ENCODE measurements at regions not wholly inside any gene's neighbourhood (a gene's known extent, or its start where the extent isn't known, plus 50 kb on each side); places are given as distances from the start of the nearest gene placed in this dataset.

DNA sequence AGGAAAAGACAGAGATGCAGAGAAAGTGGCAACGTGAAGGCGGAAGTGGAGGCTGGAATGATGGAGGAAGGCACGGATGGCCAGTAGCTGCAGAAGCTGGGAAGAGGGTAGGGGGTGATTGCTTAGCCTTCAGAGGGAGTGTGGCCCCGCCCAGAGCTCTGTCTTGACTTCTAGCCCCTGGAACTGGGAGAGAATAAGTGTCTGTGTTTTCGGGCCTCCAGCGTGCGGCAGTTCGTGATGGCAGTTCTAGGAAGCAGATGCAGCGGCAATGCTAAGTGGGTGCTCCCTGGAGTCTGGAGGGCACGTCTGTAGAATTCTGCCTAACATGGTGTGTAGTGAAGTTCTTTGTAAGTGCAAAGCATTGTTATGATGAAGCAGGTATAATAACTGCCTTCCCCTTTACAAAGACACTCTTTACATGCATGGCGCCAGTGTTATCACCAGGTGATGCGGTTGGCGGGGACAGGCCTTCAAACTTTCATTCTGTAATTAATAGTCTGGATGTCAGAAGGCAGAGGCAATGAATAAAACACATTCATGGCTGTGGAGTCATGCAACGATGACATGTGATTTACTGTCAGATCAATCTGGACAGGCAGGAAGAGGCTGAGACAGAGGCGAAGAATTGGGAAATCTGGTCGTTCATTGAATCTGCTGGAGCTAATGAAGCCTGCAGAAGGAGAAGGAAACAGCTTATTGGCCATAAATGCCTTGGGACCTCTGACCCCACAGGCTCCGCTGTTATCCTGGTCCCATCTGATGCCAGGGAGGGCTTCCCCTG lies 228.6 kb downstream of the GLRX3 start:
- no peaks in the 10 kb centered on the region for H3K9me3 ChIP-seq (ENCODE audit: control insufficient read depth, low read length)
- H3K4me1 ChIP-seq (ENCODE audit: control insufficient read depth, insufficient read depth, low read length, poor library complexity, severe bottlenecking), result no peaks in the 10 kb centered on the region
- H3K4me3 ChIP-seq (ENCODE audit: insufficient read depth, low read depth, low read length, poor library complexity, severe bottlenecking), result no peak overlapping the region
- H3K27ac ChIP-seq (ENCODE audit: insufficient read depth, low read length, poor library complexity, severe bottlenecking), result no peak overlapping the region
- DNase-seq, result no peak
- H3K36me3 ChIP-seq (ENCODE audit: control insufficient read depth, insufficient read depth, low read length), result no peaks in the 10 kb centered on the region
- H3K27me3 ChIP-seq (replicated peaks; ENCODE audit: control insufficient read depth, insufficient read depth, low read length, poor library complexity, severe bottlenecking), result no peaks in the 10 kb centered on the region

DNA sequence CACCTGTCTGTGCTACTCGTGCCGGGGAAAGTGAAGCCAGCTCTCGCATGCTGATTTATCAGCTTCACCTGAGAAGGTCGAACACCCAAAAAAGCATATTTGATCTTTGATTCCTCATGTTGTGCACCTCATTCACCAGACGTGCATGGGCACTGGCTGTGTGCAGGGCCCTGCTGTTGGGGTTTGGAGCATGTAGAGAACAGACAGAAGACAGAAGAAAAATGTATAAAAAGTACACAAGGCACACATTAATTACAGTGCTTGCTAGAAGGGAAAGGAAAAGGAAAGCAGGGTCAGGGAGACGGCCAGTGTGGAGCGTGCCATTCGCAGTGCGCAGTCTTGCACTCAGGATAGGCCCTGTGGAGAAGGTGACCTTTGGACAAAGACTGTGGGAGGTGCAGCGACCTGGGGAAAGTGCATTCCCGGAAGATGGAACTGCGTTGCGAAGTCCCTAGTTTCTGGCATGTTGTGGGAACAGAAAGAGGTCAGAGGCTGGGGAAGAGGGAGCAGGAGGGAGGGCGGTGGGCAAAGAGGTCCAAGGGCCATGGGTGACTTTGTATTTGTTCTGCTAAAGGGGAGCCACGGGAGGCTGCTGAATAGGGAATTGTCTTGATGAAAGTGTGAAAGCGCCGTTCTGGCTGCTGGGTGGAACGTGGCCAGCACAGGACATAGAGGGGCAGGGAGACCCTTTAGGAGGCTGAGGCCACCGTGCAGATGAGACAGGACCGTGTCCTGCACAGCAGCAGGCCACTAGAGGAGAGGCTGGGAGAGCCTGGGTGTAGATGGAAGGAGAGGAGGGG lies 232.8 kb downstream of the GLRX3 start:
- Histone ChIP-seq H3K4me1 (ENCODE audit: control insufficient read depth, insufficient read depth, low read length, poor library complexity, severe bottlenecking) (no peaks in the 10 kb centered on the region), H3K4me3 (ENCODE audit: insufficient read depth, low read depth, low read length, poor library complexity, severe bottlenecking) (no peak overlapping the region), H3K27me3 (replicated peaks; ENCODE audit: control insufficient read depth, insufficient read depth, low read length, poor library complexity, severe bottlenecking) (no peaks in the 10 kb centered on the region), H3K27ac (ENCODE audit: insufficient read depth, low read length, poor library complexity, severe bottlenecking) (no peak overlapping the region), H3K9me3 (ENCODE audit: control insufficient read depth, low read length) (no peaks in the 10 kb centered on the region), H3K36me3 (ENCODE audit: control insufficient read depth, insufficient read depth, low read length) (no peaks in the 10 kb centered on the region)
- DNase-seq, result no peak

DNA sequence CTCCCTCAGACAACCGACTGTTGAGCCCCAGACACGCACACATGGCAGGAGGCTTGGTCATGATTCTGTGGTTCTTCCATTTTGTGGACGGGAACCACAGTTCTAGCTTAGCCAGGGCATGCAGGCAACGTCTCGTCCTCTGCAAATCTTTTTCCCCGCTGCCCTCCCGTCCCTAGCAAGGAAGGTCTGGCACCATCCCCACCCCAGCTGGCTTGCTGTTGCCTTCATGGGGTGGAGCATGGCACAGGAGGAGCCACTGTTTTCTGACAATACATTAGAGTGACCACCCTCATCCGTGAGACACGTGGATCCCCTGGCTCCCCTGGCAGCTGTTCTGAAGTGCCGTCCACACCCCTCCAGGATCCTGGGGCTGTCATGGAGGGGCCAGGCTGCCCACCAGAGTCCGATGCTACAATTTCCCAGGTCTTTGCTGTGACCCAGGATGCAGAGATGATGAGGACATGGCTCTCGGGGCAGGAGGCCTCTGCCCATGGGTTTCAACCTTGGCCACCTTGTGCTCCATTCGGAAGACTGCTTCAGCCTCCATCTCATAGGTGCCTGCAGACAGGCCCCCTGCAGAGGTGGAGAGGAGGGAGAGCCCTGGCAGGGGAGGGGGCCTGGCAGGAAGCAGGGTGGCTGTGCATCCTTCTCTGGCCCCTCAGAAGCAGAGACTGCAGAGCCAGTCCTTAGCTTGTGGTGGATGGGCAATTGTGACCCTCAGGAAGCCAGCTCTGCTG lies 233.6 kb downstream of the GLRX3 start:
- Histone ChIP-seq H3K4me3 (ENCODE audit: insufficient read depth, low read depth, low read length, poor library complexity, severe bottlenecking) (no peak overlapping the region), H3K36me3 (ENCODE audit: control insufficient read depth, insufficient read depth, low read length) (no peaks in the 10 kb centered on the region), H3K4me1 (ENCODE audit: control insufficient read depth, insufficient read depth, low read length, poor library complexity, severe bottlenecking) (no peaks in the 10 kb centered on the region), H3K27me3 (replicated peaks; ENCODE audit: control insufficient read depth, insufficient read depth, low read length, poor library complexity, severe bottlenecking) (no peaks in the 10 kb centered on the region), H3K9me3 (ENCODE audit: control insufficient read depth, low read length) (no peaks in the 10 kb centered on the region), H3K27ac (ENCODE audit: insufficient read depth, low read length, poor library complexity, severe bottlenecking) (no peak overlapping the region)
- DNase-seq, result no peak

DNA sequence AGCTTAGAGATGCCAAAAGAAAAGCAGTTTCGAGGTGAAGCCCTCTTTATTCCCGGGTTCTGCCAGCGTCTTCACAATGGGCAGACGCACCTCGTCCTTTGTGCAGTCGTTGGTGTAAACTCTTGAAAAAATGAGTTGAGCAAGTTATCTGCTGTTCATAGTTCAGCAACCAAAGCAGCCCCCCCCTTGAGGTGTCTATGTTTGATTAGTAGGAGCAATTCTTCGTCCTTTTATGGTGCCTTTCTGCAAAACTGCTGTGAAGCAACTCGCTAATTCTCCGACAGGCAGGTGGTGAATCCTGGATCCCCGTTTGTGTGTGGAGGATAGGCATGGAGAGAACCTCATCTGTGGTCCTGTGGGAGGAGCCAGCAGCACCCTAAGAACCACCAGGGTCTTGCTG lies 234.5 kb downstream of the GLRX3 start:
- no peaks in the 10 kb centered on the region for H3K27me3 ChIP-seq (replicated peaks; ENCODE audit: control insufficient read depth, insufficient read depth, low read length, poor library complexity, severe bottlenecking)
- no peak for DNase-seq
- H3K36me3 ChIP-seq (ENCODE audit: control insufficient read depth, insufficient read depth, low read length), result no peaks in the 10 kb centered on the region
- no peaks in the 10 kb centered on the region for H3K9me3 ChIP-seq (ENCODE audit: control insufficient read depth, low read length)
- H3K27ac ChIP-seq (ENCODE audit: insufficient read depth, low read length, poor library complexity, severe bottlenecking), result no peak overlapping the region
- H3K4me1 ChIP-seq (ENCODE audit: control insufficient read depth, insufficient read depth, low read length, poor library complexity, severe bottlenecking), result no peaks in the 10 kb centered on the region
- H3K4me3 ChIP-seq (ENCODE audit: insufficient read depth, low read depth, low read length, poor library complexity, severe bottlenecking), result no peak overlapping the region

DNA sequence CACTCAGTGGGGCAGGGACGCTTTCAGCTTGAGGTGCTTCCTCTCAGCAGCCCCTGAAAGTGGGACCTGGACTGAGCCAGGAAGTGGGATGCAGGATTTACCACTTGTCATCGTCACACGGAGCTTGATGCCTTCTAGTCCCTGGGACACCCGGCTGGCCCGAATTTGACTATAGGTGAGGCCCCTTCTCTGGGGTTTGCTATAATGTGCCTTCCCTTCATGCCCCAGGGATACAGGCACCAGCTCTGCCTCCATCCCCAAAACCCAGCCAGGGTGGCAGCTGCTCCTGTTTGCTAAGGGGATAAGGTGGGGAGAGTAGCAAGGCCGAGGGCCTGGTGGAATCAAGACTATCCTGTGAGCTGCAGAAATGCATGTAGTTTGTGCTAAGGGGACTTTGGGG lies 235.0 kb downstream of the GLRX3 start:
- no peaks in the 10 kb centered on the region for H3K4me1 ChIP-seq (ENCODE audit: control insufficient read depth, insufficient read depth, low read length, poor library complexity, severe bottlenecking)
- H3K9me3 ChIP-seq (ENCODE audit: control insufficient read depth, low read length), result no peaks in the 10 kb centered on the region
- H3K27me3 ChIP-seq (replicated peaks; ENCODE audit: control insufficient read depth, insufficient read depth, low read length, poor library complexity, severe bottlenecking), result no peaks in the 10 kb centered on the region
- no peak overlapping the region for H3K4me3 ChIP-seq (ENCODE audit: insufficient read depth, low read depth, low read length, poor library complexity, severe bottlenecking)
- no peaks in the 10 kb centered on the region for H3K36me3 ChIP-seq (ENCODE audit: control insufficient read depth, insufficient read depth, low read length)
- DNase-seq, result no peak
- H3K27ac ChIP-seq (ENCODE audit: insufficient read depth, low read length, poor library complexity, severe bottlenecking), result no peak overlapping the region

DNA sequence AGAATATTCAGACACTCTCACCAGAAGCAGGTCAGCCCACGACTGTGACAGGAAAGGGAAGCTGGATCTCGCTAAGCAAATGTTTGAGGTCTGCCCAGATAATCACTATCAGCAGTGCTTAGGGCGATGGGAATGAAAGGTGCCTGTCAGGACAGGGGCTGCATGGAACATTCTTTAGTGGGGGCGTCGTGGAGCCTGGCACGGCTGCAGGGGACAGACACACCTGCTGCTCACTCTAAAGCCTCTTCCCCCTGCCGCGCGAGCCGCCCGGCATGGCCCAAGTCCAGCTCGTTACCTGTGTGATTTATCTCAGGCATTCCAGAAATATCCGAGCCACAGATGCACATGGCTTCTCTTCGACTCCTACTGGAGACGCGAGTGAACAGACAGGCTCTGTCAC lies 235.5 kb downstream of the GLRX3 start:
- Histone ChIP-seq H3K4me3 (ENCODE audit: insufficient read depth, low read depth, low read length, poor library complexity, severe bottlenecking) (no peak overlapping the region), H3K9me3 (ENCODE audit: control insufficient read depth, low read length) (no peaks in the 10 kb centered on the region), H3K27ac (ENCODE audit: insufficient read depth, low read length, poor library complexity, severe bottlenecking) (no peak overlapping the region), H3K4me1 (ENCODE audit: control insufficient read depth, insufficient read depth, low read length, poor library complexity, severe bottlenecking) (no peaks in the 10 kb centered on the region), H3K36me3 (ENCODE audit: control insufficient read depth, insufficient read depth, low read length) (no peaks in the 10 kb centered on the region), H3K27me3 (replicated peaks; ENCODE audit: control insufficient read depth, insufficient read depth, low read length, poor library complexity, severe bottlenecking) (no peaks in the 10 kb centered on the region)
- no peak for DNase-seq

DNA sequence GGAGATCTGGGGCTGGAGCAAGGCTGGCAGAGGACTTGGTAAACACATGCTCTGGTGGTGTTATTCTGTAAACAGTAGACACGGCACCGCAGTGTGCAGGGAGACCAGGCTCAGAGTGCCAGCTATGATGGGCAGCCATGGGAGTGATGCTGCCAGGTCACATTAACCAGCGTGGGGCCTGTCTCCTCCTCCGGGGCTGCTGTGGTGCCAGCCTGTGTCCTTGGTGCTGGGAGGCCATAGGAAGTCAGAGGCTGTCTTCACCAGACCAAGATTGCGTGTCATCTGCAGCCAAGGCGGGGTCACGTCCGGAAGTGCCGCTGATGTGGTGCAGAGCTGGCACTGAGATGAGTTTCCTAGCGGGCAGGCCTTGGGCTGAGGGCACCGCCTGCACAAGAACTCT lies 236.0 kb downstream of the GLRX3 start:
- no peaks in the 10 kb centered on the region for H3K4me1 ChIP-seq (ENCODE audit: control insufficient read depth, insufficient read depth, low read length, poor library complexity, severe bottlenecking)
- DNase-seq, result no peak
- no peak overlapping the region for H3K4me3 ChIP-seq (ENCODE audit: insufficient read depth, low read depth, low read length, poor library complexity, severe bottlenecking)
- no peak overlapping the region for H3K27ac ChIP-seq (ENCODE audit: insufficient read depth, low read length, poor library complexity, severe bottlenecking)
- H3K9me3 ChIP-seq (ENCODE audit: control insufficient read depth, low read length), result no peaks in the 10 kb centered on the region
- H3K27me3 ChIP-seq (replicated peaks; ENCODE audit: control insufficient read depth, insufficient read depth, low read length, poor library complexity, severe bottlenecking), result no peaks in the 10 kb centered on the region
- H3K36me3 ChIP-seq (ENCODE audit: control insufficient read depth, insufficient read depth, low read length), result no peaks in the 10 kb centered on the region

DNA sequence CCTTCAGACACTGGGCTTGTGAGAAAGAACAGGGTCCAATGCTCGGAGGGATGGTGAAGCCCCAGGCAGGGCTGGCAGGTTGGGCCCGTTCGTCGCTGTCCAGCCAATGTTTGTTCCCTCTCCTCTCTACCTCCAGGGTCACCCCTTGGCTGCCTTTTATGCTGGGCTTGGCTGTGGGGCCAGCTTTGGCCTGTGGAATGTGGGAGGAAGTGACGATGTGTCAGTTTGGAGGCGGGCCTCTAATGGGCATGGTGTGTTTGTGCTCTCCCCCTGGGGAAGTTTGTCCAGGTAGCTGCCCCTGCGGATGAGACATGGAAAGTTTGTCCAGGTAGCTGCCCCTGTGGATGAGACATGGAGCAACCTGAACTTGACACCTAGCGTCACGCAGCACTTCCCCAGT lies 236.7 kb downstream of the GLRX3 start:
- no peaks in the 10 kb centered on the region for H3K27me3 ChIP-seq (replicated peaks; ENCODE audit: control insufficient read depth, insufficient read depth, low read length, poor library complexity, severe bottlenecking)
- no peak overlapping the region for H3K4me3 ChIP-seq (ENCODE audit: insufficient read depth, low read depth, low read length, poor library complexity, severe bottlenecking)
- DNase-seq, result no peak
- H3K36me3 ChIP-seq (ENCODE audit: control insufficient read depth, insufficient read depth, low read length), result no peaks in the 10 kb centered on the region
- no peaks in the 10 kb centered on the region for H3K4me1 ChIP-seq (ENCODE audit: control insufficient read depth, insufficient read depth, low read length, poor library complexity, severe bottlenecking)
- no peak overlapping the region for H3K27ac ChIP-seq (ENCODE audit: insufficient read depth, low read length, poor library complexity, severe bottlenecking)
- H3K9me3 ChIP-seq (ENCODE audit: control insufficient read depth, low read length), result no peaks in the 10 kb centered on the region

DNA sequence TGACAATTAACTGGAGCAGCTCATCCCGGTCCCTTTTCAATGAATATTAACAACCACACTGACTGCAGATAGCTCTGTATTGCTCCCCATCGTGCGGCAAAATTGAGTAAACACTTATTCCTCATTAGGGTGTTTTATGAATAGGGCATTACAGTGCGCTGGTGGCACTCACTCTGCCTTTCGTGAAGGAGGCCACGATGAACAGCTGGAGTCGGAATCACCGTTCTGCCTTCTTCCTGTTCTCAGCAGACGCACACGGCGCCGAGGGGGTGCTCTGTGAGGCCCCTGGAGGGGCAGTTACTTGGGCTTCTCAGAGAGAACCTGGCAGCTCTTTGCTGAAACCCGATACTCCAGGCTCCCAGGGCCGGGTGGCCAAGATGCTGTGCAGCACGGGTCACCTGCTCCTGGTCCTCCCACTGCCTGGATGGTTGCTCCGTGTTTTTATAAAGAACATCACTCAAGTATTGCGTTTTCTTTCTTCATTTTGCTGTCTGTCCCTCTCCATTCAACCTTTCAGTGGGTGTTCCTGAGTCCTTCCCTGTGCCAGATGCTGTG lies 241.9 kb downstream of the GLRX3 start:
- no peak overlapping the region for H3K4me3 ChIP-seq (ENCODE audit: insufficient read depth, low read depth, low read length, poor library complexity, severe bottlenecking)
- H3K9me3 ChIP-seq (ENCODE audit: control insufficient read depth, low read length), result no peaks in the 10 kb centered on the region
- H3K36me3 ChIP-seq (ENCODE audit: control insufficient read depth, insufficient read depth, low read length), result no peaks in the 10 kb centered on the region
- no peaks in the 10 kb centered on the region for H3K27me3 ChIP-seq (replicated peaks; ENCODE audit: control insufficient read depth, insufficient read depth, low read length, poor library complexity, severe bottlenecking)
- DNase-seq, result no peak
- H3K4me1 ChIP-seq (ENCODE audit: control insufficient read depth, insufficient read depth, low read length, poor library complexity, severe bottlenecking), result no peaks in the 10 kb centered on the region
- H3K27ac ChIP-seq (ENCODE audit: insufficient read depth, low read length, poor library complexity, severe bottlenecking), result no peak overlapping the region

Data from effector memory CD4-positive, alpha-beta T cell (primary cell).